ENCODE measurements at regions not wholly inside any gene's neighbourhood (a gene's known extent, or its start where the extent isn't known, plus 50 kb on each side); places are given as distances from the start of the nearest gene placed in this dataset.

- TF ChIP-seq USF2 (IDR thresholded peaks at IDR 0.05; ENCODE audit: low read depth, low read length) = no peak
- no peak for TF ChIP-seq USF2 (CRISPR knock-in tag; IDR thresholded peaks at IDR 0.05; ENCODE audit: borderline replicate concordance)
- no peak for TF ChIP-seq ARNTL (CRISPR knock-in tag; IDR thresholded peaks at IDR 0.05)
- no peak for TF ChIP-seq ZNF580 (CRISPR knock-in tag; IDR thresholded peaks at IDR 0.05; ENCODE audit: borderline replicate concordance, low read depth)
- no peak for TF ChIP-seq ZNF512 (CRISPR knock-in tag; IDR thresholded peaks at IDR 0.05)
- TF ChIP-seq ZNF124 (CRISPR knock-in tag; IDR thresholded peaks at IDR 0.05) = no peak
- no peak for TF ChIP-seq ATM (IDR thresholded peaks at IDR 0.05; ENCODE audit: borderline replicate concordance)
- TF ChIP-seq BCL6 (CRISPR knock-in tag; IDR thresholded peaks at IDR 0.05) = no peak
- no peak for TF ChIP-seq ZSCAN22 (CRISPR knock-in tag; IDR thresholded peaks at IDR 0.05)
- no peak for TF ChIP-seq SP4 (CRISPR knock-in tag; IDR thresholded peaks at IDR 0.05)
- TF ChIP-seq CREB3 (CRISPR knock-in tag; IDR thresholded peaks at IDR 0.05) = no peak
- TF ChIP-seq ZNF138 (CRISPR knock-in tag; IDR thresholded peaks at IDR 0.05; ENCODE audit: low read depth) = no peak
- no peak for TF ChIP-seq RFXAP (CRISPR knock-in tag; IDR thresholded peaks at IDR 0.05; ENCODE audit: borderline replicate concordance)
- no peak for TF ChIP-seq ZNF335 (CRISPR knock-in tag; IDR thresholded peaks at IDR 0.05)
- TF ChIP-seq AHR (CRISPR knock-in tag; IDR thresholded peaks at IDR 0.05) = no peak
- no peak for TF ChIP-seq GATA4 (IDR thresholded peaks at IDR 0.05; ENCODE audit: borderline replicate concordance, low read depth)
- TF ChIP-seq ZBTB20 (CRISPR knock-in tag; IDR thresholded peaks at IDR 0.05; ENCODE audit: borderline replicate concordance, low read depth) = no peak
Observed at GRCh38 chr2:14420851-14421250, 211.7 kb upstream of the LRATD1 start (continued).

Data from HepG2 (cell line).